GM10266 (cell line): ENCODE measurements at regions not wholly inside any gene's neighbourhood (a gene's known extent, or its start where the extent isn't known, plus 50 kb on each side); places are given as distances from the start of the nearest gene placed in this dataset.

ENCODE experiments used
- DNase-seq: peaks from one replicate; pipeline ENCODE4 v3.0.0; 2012; ENCODE audit errors: extremely low spot score
- TF ChIP-seq, protein P1 (sequence below): IDR thresholded peaks from 2 replicates; pipeline ENCODE4 v1.5.1; 2012; ENCODE audit warnings: mild to moderate bottlenecking, low read depth; ENCODE audit not compliant: control insufficient read depth, insufficient read depth; ENCODE audit errors: missing control alignments

DNA sequence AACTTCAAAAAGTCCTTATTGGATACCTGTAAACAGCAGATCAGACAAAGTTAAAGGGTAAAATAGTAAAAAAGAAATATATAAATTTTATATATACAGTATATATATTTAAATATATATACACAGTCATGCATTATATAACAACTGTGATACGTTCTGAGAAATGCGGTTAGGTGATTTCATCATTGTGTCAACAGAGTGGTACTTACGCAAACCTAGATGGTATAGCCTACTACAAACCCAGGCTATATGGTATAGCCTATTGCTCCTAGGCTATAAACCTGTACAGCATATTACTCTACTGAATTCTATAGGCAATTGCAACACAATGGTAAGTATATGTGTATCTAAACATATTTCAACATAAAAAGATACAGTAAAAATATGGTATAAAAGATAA, 222.7 kb downstream of the NUF2 start:
- no peak for DNase-seq
- TF ChIP-seq, protein P1, sequence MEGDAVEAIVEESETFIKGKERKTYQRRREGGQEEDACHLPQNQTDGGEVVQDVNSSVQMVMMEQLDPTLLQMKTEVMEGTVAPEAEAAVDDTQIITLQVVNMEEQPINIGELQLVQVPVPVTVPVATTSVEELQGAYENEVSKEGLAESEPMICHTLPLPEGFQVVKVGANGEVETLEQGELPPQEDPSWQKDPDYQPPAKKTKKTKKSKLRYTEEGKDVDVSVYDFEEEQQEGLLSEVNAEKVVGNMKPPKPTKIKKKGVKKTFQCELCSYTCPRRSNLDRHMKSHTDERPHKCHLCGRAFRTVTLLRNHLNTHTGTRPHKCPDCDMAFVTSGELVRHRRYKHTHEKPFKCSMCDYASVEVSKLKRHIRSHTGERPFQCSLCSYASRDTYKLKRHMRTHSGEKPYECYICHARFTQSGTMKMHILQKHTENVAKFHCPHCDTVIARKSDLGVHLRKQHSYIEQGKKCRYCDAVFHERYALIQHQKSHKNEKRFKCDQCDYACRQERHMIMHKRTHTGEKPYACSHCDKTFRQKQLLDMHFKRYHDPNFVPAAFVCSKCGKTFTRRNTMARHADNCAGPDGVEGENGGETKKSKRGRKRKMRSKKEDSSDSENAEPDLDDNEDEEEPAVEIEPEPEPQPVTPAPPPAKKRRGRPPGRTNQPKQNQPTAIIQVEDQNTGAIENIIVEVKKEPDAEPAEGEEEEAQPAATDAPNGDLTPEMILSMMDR, result no peak

DNA sequence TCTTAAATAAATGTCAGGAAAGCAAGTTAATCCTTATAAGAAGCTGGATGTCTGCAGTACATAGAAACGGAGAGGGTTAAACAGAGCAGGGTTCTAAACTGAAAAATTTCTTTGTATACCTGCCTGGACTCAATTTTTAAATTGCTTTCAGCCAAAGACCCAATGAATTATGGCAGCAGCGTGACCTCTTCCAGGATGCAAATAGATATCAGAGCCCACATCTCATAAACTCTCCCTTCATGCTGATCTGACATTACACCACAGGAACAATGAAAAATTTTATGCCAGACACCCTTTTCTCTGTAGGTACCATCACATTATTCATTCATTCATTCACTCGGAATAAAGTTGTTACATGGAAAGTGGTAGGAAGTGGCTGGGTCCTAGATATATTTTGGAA, 236.4 kb downstream of the NUF2 start:
- DNase-seq, result no peak
- TF ChIP-seq, protein P1, result no peak

DNA sequence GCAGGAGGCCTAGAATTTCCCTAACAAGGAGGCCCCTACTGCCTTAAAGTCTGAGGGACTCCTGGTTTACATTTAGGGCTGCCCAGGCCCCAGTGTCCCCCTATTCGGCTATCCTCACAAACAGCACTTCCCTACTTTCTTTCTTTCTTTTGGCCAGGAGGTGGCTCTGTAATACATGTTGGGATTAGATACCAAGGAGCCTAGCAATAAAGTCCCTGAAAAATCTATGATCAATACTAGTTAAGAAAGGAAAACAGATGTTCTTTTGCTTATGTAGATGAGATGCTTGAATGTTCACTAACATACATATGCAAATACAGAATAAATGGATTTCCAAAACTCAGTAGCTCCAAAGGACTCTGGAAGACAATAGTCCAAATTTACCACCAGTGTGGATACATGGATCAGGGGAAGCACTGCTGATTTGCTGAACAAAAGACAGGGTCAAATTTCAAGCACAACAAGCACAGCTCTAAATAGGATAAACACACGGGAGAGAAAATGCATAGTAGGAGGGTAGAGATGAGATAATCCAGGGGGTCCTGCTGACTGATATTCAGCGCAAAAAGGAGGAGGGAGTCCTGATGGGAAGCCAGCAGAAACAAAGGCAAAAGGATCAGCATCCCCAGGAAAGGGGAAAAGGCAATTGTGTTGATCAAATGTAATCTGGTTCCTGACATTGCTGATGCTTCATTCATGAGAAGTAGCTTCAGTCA, 240.0 kb downstream of the NUF2 start:
- TF ChIP-seq, protein P1, result no peak
- DNase-seq, result no peak

DNA sequence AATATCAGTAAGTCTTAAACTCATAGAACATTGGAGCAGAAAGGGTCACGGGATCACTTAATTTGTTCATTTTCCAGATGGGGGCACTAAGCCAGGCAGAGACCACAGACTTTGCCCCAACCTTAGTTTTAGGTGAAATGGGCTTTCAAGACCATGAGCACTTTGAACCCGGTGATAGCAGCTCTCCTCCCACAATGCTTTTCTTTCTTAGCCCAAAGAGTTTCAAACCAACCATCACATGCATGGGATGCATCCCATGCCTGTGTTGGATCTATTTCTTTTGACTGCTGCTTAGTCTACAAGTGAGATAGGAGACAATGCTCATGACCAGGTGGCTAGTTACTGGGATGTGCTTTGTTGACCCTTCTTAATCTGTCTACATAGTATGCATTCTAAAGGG, 240.6 kb downstream of the NUF2 start:
- no peak for DNase-seq
- TF ChIP-seq, protein P1, result no peak

DNA sequence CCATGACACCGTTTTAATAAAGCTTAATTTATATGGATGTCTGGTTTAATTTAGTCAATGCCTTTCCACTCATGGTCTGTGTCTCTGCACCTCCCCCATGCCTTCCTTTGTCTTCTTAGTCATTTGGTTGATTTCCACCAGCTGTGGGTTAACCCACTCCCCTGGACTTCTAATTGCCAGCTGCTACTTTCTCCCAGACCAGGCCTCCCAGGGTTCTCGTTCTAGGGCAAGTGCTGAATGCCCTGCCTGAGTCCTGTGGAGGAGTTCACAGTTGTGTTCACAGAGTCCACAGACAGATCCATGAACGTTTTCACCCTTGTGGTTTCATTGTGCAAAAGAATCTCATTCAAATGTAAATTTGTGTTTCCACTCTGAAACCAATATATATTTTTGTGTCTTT, 243.4 kb downstream of the NUF2 start:
- no peak for DNase-seq

DNA sequence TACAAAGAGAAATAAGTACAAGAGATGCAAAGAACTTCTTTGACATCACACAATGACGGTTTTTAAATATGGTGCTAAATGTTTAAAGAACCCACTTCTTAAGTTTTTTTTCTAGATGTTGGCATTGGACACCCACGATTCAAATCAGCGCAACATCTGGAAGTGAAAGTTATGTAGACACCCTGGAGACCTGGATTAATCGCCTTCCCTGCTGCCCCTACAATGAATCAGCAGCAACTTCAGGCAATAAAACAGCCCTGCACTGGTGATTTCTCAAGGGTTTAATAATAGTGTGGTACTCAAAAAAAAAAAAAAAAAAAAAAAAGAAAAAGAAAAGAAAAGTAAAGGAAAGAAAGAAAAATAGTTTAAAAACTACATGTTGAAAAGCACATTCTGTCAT, 248.3 kb downstream of the NUF2 start:
- TF ChIP-seq, protein P1, result no peak
- no peak for DNase-seq

More for the DNA sequence above, 243.4 kb downstream of the NUF2 start:
- TF ChIP-seq, protein P1, result no peak

DNA sequence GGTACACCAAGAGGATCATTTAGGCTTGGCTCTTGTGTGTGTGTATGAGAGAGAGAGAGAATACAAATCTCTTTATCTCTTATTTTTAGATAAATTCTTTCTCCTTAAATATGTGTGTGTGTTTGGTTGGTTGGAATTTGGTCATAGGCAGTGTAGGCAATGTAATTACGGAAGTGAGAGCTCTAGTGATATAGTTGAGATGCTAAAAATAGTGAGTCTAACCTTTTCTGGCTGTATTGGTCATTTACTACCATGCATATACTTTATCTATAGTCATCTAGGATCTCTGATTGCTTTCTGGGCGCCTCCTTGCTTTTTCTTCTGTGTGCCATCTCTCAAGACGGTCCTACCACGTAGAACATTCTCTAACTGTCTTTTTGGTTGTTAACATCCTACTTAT, 250.2 kb downstream of the NUF2 start:
- DNase-seq, result no peak
- TF ChIP-seq, protein P1, result no peak
